K562 (cell line): ENCODE measurements at regions not wholly inside any gene's neighbourhood (a gene's known extent, or its start where the extent isn't known, plus 50 kb on each side); places are given as distances from the start of the nearest gene placed in this dataset.
A peak's percentile ranks its signal among the peaks of the same experiment; 100 is the strongest.

Experiments used
- BDP1 ChIP-seq: IDR thresholded peaks from 3 replicates; pipeline ENCODE4 v1.6.1; 2011; ENCODE audit not compliant: insufficient read length, insufficient read depth
- ELF4 ChIP-seq: fragments of 450-650 bp; formaldehyde crosslinking; IDR thresholded peaks from 2 replicates; pipeline ENCODE4 v1.4.0; 2022; ENCODE audit warnings: missing genetic modification characterization
- FIP1L1 ChIP-seq: fragments of 200-400 bp; formaldehyde crosslinking; IDR thresholded peaks from 2 replicates; pipeline ENCODE4 v1.6.1; 2018; ENCODE audit warnings: mild to moderate bottlenecking, low read depth, low read length; ENCODE audit not compliant: poor library complexity, severe bottlenecking
- KHSRP ChIP-seq: fragments of 450-650 bp; IDR thresholded peaks from 2 replicates; pipeline ENCODE4 v1.6.1; 2017
- MBD1 ChIP-seq: fragments of 250-450 bp; sonication (Bioruptor Pico); IDR thresholded peaks from 2 replicates; pipeline ENCODE4 v1.8.0; 2022; ENCODE audit warnings: inconsistent platforms
- PHTF2 ChIP-seq: fragments of 250-450 bp; sonication (Bioruptor Pico); IDR thresholded peaks from 2 replicates; pipeline ENCODE4 v1.5.0; 2021; ENCODE audit warnings: mild to moderate bottlenecking
- RAD21 ChIP-seq, 2 experiments: fragments of 250-450 bp in 1 of 2; fragments of 450-650 bp in 1 of 2; sonication (Bioruptor Pico) in 1 of 2; formaldehyde crosslinking in 1 of 2; IDR thresholded peaks in 1 of 2; conservative IDR thresholded peaks in 1 of 2; 2 replicates each; pipeline versions ENCODE4 v1.4.0 to v1.8.0; 2020 to 2022; ENCODE audit warnings: mild to moderate bottlenecking in 2 of 2, moderate library complexity in 1 of 2
- REST ChIP-seq, 2 experiments: fragments of 450-650 bp; formaldehyde crosslinking in 1 of 2; IDR thresholded peaks; 2 replicates each; pipeline versions ENCODE4 v1.4.0 to v1.6.1; 2014 to 2020; ENCODE audit warnings: mild to moderate bottlenecking in 2 of 2, borderline replicate concordance in 1 of 2, low read depth in 1 of 2
- SNIP1 ChIP-seq: fragments of 450-650 bp; IDR thresholded peaks from 2 replicates; pipeline ENCODE4 v1.7.1; 2017; ENCODE audit warnings: low read depth, mild to moderate bottlenecking
- ZBED1 ChIP-seq: IDR thresholded peaks from 2 replicates; pipeline ENCODE4 v1.6.1; 2014
- ZFP36 ChIP-seq: fragments of 150-350 bp; IDR thresholded peaks from 2 replicates; pipeline ENCODE4 v1.6.1; 2018; ENCODE audit warnings: low read length, low read depth; ENCODE audit not compliant: partially characterized antibody

- TF ChIP-seq ZBED1 (no peak), FIP1L1 (no peak), BDP1 (no peak), KHSRP (no peak), ELF4 (CRISPR knock-in tag) (no peak), PHTF2 (no peak), ZFP36 (peak; percentile 95), REST (IDR thresholded peaks at IDR 0.05; ENCODE audit: borderline replicate concordance) (peak; percentile 10; the same call in 1 of the 2 replicates), REST (CRISPR knock-in tag; IDR thresholded peaks at IDR 0.05; ENCODE audit: low read depth) (no peak), RAD21 (CRISPR knock-in tag; conservative IDR thresholded peaks at IDR 0.05 in 1 of 2, IDR thresholded peaks at IDR 0.05 in 1 of 2) (peak in 1 of 2 experiments; percentile 42; a peak in 2 of 4 replicates), SNIP1 (no peak), MBD1 (no peak)
Observed at GRCh38 chr1:22231995-22232690, 89.2 kb upstream of the WNT4 start (continued).
